HCT116 (cell line): ENCODE measurements at regions not wholly inside any gene's neighbourhood (a gene's known extent, or its start where the extent isn't known, plus 50 kb on each side); places are given as distances from the start of the nearest gene placed in this dataset.

Experiments used
- CTCF ChIP-seq, 3 experiments: fragments of 200-600 bp in 1 of 3; sonication (generic) in 1 of 3; IDR thresholded peaks in 2 of 3; conservative IDR thresholded peaks in 1 of 3; 2 replicates each; pipeline ENCODE4 v1.5.1; 2012 to 2017; ENCODE audit warnings: low read depth in 2 of 3, low read length in 2 of 3, antibody characterized with exemption in 1 of 3, borderline replicate concordance in 1 of 3, control low read depth in 1 of 3, mild to moderate bottlenecking in 1 of 3, mixed read lengths in 1 of 3, mixed run types in 1 of 3, moderate library complexity in 1 of 3; ENCODE audit not compliant: insufficient read depth in 1 of 3
- EGR1 ChIP-seq: IDR thresholded peaks from 2 replicates; pipeline ENCODE4 v1.6.1; 2012; ENCODE audit warnings: low read depth
- EZH2 ChIP-seq: fragments of 200-600 bp; sonication (generic); IDR thresholded peaks from 2 replicates; pipeline ENCODE4 v1.6.1; 2017; ENCODE audit warnings: antibody characterized with exemption, mixed run types
- POLR2A ChIP-seq: IDR thresholded peaks from 2 replicates; pipeline ENCODE4 v1.7.0; 2011; ENCODE audit warnings: borderline replicate concordance; ENCODE audit not compliant: insufficient read depth, insufficient read length; ENCODE audit errors: extremely low read depth
- POLR2AphosphoS5 ChIP-seq: IDR thresholded peaks from 2 replicates; pipeline ENCODE4 v1.6.1; 2011; ENCODE audit warnings: mild to moderate bottlenecking, low read depth, low read length, moderate library complexity
- RAD21 ChIP-seq: IDR thresholded peaks from 2 replicates; pipeline ENCODE4 v1.6.1; 2012; ENCODE audit warnings: low read depth, mild to moderate bottlenecking
- SP1 ChIP-seq: IDR thresholded peaks from 2 replicates; pipeline ENCODE4 v1.6.1; 2012; ENCODE audit warnings: low read depth
- TCF7L2 ChIP-seq: IDR thresholded peaks from 2 replicates; pipeline ENCODE4 v1.7.0; 2011; ENCODE audit warnings: borderline replicate concordance, inconsistent platforms; ENCODE audit not compliant: insufficient read depth, insufficient read length; ENCODE audit errors: extremely low read depth
- YY1 ChIP-seq: IDR thresholded peaks from 2 replicates; pipeline ENCODE4 v1.6.1; 2011; ENCODE audit warnings: low read length, low read depth, moderate library complexity, mild to moderate bottlenecking; ENCODE audit not compliant: insufficient replicate concordance; ENCODE audit errors: extremely low read depth
- ZNF274 ChIP-seq: fragments of 200-500 bp; sonication (Bioruptor generic); IDR thresholded peaks from 2 replicates; pipeline ENCODE4 v1.6.1; 2014; ENCODE audit warnings: mild to moderate bottlenecking, low read depth, low read length, inconsistent platforms
- TF ChIP-seq, protein P1 (sequence below): IDR thresholded peaks from 2 replicates; pipeline ENCODE4 v1.6.1; 2012

DNA sequence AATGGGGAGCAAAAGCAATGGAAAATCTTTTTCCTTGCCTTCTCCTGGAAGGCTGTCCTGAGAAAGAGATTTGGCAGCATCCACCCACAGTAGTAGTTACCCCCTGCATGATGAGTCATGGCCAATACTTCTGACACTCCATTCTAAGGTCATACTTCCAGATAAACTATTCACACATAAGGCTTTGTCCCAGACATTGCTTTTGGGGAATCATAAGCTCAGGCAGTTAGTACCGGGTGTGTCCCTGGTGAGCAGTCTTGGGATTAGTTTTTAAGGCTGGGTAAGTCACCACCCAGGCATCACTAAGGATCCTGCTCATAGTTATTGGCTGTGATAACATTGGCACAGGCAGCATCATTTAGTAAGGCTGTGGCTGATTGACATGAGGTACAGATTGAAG, 160.6 kb upstream of the GGTLC1 start:
- TF ChIP-seq POLR2AphosphoS5 (no peak), TCF7L2 (no peak), POLR2A (no peak), CTCF (IDR thresholded peaks at IDR 0.05 in 2 of 3, conservative IDR thresholded peaks at IDR 0.05 in 1 of 3; ENCODE audit: borderline replicate concordance in 1 of 3, insufficient read depth in 1 of 3, low read depth in 2 of 3, low read length in 2 of 3) (no peak), SP1 (no peak), ZNF274 (no peak), RAD21 (no peak), EGR1 (no peak), EZH2 (no peak), YY1 (no peak)
- TF ChIP-seq, protein P1, sequence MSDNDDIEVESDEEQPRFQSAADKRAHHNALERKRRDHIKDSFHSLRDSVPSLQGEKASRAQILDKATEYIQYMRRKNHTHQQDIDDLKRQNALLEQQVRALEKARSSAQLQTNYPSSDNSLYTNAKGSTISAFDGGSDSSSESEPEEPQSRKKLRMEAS, result no peak
